ENCODE measurements at regions not wholly inside any gene's neighbourhood (a gene's known extent, or its start where the extent isn't known, plus 50 kb on each side); places are given as distances from the start of the nearest gene placed in this dataset.
"Not testable (repeated sequence)": the region's sequence is repeated elsewhere in the genome, so short reads cannot be mapped to it uniquely, and the experiment has no call there.

DNA sequence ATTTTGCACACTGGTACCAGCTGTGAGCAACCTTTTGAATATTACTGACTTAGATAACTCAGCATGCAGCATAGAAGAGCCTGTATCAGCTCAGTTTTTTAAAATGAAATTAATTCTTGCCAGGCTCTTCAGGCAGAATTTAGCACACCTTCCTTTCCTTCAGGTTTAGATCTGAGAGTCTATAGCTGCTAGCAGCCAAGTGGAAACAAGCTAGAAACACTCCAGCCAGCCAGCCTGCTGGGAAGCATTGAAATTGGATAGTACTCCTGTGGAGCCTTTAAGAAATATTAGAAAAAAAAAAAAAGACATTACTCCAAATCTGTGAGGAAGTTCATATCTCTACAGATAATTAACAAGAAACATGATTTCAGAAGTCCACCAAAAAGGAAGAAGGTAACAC, 812.2 kb downstream of the DTWD2 start:
- no peak for DNase-seq (ENCODE audit: low spot score)

DNA sequence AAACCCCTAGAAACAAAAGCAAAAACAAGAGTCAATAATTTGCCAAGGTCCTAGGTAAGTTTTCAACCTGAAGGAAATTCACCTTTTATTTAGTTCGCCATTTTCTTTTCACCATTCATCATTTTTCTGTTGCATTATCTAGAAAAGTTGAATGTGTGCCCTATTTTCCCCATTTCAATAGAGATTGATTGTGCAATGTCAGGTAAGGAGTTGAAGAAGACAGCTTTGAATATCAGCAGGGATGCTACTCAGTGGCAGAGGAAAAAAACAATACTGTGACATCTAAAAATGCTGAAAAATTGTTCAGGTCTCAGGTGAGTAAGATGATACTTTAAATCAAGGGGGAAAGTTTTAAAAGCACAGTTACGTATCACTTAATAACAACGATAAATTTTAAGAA, 813.7 kb downstream of the DTWD2 start:
- DNase-seq (ENCODE audit: low spot score), result no peak

- no peak for DNase-seq (ENCODE audit: low spot score)
Measured at GRCh38 chr5:118173340-118173739, 815.0 kb downstream of the DTWD2 start.

DNA sequence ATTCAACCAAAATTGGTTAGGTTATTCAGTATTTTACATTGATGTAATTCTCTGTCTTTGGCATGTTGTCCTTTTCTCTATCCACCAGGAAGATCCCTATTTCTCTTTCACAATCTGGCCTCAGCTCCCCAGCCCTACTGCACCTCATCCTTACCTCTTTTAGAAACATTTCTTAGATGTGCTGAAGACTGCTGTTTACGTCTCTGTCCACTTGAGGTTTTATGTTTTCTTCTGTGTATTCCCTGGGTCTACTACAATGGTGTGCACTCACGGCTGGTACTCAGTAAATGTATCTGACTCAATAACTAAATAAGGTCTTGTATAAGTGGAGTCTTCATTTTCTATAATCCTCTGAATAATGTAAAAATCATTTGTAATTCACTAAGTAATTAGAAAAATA, 822.7 kb downstream of the DTWD2 start:
- DNase-seq (ENCODE audit: low spot score), result no peak

DNA sequence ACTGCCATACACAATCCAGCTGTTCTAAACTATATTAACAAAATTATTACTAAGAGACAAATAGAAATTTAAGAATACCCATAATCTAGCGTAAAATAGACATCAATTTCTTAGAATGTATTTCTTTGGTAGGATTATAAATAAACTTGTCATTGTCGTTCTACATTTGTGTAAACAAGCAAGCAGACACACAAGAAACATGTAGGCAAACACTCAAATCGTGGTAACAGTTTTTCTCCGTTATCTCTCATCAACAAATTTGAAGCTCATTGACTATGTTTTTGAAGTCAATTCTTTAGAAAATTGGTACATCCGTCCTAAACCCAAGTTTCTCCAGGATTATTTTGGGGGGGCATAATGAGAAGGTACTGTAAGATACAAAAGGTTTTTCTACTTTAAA, 832.2 kb downstream of the DTWD2 start:
- no peak for DNase-seq (ENCODE audit: low spot score)

- no peak for DNase-seq (ENCODE audit: low spot score)
Measured at GRCh38 chr5:118146824-118147223, 841.5 kb downstream of the DTWD2 start.

GRCh38 chr5:118144540-118144939, 843.8 kb downstream of the DTWD2 start:
- DNase-seq (ENCODE audit: low spot score), result no peak

- DNase-seq (ENCODE audit: low spot score), result no peak
Measured at GRCh38 chr5:118139361-118139760, 849.0 kb downstream of the DTWD2 start.

DNA sequence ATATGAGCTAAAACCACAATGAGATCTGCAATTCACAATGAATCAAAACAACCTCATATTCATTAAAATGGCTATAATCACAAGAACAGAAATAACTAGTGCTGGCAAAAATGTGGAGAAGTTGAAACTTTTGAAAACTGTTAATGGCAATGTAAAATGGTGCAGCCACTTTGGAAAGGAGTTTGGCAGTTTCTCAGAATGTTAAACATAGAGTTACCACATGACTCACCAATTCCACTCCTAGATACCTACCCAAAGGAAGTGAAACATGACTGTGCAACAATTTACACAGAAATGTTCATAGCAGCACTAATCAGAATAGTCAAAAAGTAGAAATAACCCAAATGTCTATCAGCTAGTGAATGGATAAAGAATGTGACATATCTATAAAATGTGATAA, 862.2 kb downstream of the DTWD2 start:
- DNase-seq (ENCODE audit: low spot score), result no peak

DNA sequence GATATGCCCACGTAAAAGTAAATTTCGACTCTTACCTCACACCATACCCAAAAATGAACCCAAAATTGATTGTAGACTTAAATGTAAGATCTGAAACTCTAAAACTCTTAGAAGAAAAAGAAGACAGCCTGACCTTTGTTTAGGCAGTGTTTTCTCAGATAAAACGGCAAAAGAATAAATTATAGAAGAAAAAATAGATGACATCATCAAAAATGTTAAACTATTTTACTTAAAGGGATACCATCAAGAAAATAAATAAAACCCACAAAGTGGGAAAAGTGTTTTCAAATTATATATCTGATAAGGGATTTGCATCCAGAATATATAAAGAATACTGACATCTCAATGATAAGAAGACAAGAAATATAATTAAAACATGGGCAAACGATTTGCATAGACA, 862.7 kb downstream of the DTWD2 start:
- no peak for DNase-seq (ENCODE audit: low spot score)

- no peak for DNase-seq (ENCODE audit: low spot score)
Measured at GRCh38 chr5:118121258-118121657, 867.1 kb downstream of the DTWD2 start.

- DNase-seq (ENCODE audit: low spot score), result no peak
Measured at GRCh38 chr5:118115791-118116190, 872.6 kb downstream of the DTWD2 start.

GRCh38 chr5:118111956-118112355, 876.4 kb downstream of the DTWD2 start:
- no peak for DNase-seq (ENCODE audit: low spot score)

DNA sequence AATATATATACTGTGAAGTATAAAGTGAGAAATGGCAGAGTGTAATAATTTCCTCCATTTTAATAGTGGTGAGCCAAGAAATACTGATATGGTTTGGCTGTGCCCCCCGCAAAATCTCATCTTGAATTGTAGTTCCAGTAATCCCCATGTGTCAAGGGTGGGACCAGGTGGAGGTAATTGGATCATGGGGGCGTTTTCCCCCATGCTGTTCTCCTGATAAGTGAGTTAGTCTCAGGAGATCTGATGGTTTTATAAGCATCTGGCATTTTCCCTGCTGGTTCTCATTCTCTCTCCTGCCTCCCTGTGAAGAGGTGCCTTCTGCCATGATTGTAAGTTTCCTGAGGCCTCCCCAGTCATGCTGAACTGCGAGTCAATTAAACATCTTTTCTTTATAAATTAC, 881.1 kb downstream of the DTWD2 start:
- DNase-seq (ENCODE audit: low spot score), result not testable (repeated sequence)

DNA sequence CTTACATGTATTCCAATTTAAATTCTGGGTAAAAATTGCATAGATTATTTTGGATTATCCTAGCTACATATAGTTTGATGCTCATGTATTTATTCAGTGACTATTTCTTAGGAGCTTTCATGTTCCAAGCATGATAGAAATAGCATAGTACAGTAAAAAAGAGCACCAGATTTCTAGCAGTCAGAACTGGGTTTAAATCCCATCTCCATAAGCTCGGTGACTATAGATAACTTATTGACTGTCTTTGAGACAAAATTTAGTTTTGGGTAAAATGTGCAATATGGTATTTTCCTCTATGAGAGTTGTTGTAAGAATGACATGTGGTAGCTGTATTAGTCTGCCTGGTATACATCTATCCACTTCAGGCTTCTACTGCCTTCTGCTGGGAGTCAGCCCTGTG, 889.6 kb downstream of the DTWD2 start:
- DNase-seq (ENCODE audit: low spot score), result no peak

- no peak for DNase-seq (ENCODE audit: low spot score)
Measured at GRCh38 chr5:118095115-118095514, 893.2 kb downstream of the DTWD2 start.

- no peak for DNase-seq (ENCODE audit: low spot score)
Measured at GRCh38 chr5:118088448-118088847, 899.9 kb downstream of the DTWD2 start.

- no peak for DNase-seq (ENCODE audit: low spot score)
Measured at GRCh38 chr5:118076490-118076889, 911.9 kb downstream of the DTWD2 start.

DNA sequence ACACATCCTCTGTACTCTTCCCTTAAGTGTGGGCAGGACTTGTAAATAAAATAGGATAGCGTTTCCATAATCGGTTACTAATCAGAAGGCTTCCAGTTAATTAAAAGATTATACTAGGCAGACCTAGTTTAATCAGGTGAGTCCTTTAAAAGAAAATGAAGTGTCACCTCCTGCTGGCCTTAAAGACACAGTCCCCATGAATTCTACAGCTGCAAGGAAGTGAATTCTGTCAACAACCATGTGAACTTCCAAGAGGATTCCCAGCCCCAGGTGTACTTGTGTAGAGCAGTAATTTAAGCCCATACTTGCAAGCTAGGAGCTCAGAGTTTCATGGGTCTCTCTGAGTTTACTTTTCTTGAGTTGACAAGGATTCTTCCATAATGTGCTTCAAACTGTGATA, 918.3 kb downstream of the DTWD2 start:
- DNase-seq (ENCODE audit: low spot score), result no peak

- DNase-seq (ENCODE audit: low spot score), result no peak
Measured at GRCh38 chr5:118069452-118069851, 918.9 kb downstream of the DTWD2 start.

GRCh38 chr5:118068886-118069285, 919.5 kb downstream of the DTWD2 start:
- DNase-seq (ENCODE audit: low spot score), result no peak

DNA sequence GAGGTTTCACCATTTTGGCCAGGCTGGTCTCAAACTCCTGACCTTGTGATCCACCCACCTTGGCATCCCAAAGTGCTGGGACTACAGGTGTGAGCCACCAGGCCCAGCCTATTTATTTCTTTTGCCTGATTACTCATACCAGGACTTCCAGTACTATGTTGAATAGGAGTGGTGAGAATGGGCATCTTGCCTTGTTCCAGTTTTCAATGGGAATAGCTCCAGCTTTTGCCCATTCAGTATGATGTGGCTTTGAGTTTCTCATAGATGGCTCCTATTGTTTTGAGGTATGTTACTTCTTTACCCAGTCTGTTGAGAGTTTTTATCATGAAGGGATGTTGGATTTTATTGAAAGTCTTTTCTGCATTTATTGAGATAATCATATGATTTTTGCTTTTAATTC, 924.5 kb downstream of the DTWD2 start:
- DNase-seq (ENCODE audit: low spot score), result not testable (repeated sequence)

DNA sequence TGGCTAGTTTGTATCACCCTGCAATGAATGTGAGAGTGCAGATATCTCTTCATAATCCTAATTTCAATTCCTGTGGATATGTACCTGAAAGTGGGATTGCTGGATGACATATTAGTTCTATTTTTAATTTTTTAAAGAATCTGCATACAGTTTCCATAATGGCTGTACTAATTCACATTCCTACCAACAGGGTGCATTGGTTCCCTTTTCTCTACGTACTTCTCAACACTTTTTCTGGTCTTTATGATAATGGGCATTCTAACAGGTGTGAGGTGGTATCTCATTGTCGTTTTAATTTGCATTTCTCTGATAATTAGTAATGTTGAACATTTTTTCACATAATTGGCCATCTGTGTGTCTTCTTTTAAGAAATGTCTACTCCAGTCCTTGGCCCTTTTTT, 927.5 kb downstream of the DTWD2 start:
- no peak for DNase-seq (ENCODE audit: low spot score)

- no peak for DNase-seq (ENCODE audit: low spot score)
Measured at GRCh38 chr5:118052503-118052902, 935.8 kb downstream of the DTWD2 start.

GRCh38 chr5:118044169-118044568, 944.2 kb downstream of the DTWD2 start:
- no peak for DNase-seq (ENCODE audit: low spot score)

Data from AG08395 (cell line).